ENCODE measurements at regions not wholly inside any gene's neighbourhood (a gene's known extent, or its start where the extent isn't known, plus 50 kb on each side); places are given as distances from the start of the nearest gene placed in this dataset.
"Not testable (repeated sequence)": the region's sequence is repeated elsewhere in the genome, so short reads cannot be mapped to it uniquely, and the experiment has no call there.

DNA sequence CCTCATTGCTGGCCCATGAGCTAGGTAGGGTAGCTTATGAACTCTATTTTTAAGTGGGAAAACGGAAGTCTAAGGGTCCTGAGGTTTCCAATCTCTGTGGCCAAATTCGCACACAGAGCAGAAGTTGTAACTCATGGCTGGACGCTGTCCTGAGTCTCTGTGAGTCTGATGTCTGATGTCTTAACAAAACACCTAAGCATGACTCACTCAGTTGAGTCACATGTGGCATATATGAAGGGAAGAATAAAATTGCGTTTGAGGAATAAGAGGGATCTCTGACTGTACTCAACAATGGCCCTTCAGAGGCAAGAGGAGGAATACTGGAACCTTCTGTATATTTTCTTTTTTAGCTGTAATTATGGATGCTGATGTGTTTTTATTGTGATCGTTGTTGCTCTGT is 569.7 kb downstream of the RIT2 start:
- DNase-seq (ENCODE audit: low read depth), result peak; percentile 67

DNA sequence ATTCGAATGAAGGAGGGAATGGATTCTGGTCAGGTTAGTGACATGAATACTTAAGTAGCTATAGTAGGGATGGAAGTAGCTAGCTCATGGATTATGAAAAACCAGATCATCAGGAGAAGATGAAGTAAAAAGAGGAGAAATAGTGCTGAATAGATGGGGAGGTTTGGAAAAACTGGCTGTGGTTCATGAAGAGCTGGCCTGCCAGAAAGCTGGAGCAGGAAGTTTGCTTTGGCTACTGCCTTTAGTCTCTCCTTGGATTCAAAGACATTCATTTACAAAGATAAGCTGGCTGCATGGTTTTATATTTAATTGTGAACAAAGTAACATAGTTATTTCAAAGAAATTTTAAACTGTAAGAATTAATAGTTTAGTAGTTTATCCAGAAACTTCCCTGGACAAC is 567.0 kb downstream of the RIT2 start:
- no peak for DNase-seq (ENCODE audit: low read depth)

DNA sequence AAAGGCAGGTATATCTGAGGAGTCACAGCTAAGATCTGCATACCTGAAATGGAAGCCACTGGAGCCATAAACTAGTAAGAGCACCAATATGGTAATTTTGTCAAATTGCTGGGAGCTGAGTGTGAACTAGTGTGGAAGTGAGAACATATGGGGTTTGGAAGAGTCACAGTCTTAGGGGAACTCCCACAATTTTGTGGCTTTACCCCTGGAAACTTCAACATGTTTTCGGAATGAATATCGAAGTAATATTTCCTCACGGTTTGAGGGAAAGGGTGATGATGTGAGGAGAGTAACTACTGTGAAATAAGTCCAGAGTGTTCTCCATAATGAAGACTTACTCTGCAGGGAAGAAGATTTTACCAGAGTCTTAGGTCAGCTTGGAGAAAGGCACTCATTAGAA is 565.9 kb downstream of the RIT2 start:
- DNase-seq (ENCODE audit: low read depth), result no peak

DNA sequence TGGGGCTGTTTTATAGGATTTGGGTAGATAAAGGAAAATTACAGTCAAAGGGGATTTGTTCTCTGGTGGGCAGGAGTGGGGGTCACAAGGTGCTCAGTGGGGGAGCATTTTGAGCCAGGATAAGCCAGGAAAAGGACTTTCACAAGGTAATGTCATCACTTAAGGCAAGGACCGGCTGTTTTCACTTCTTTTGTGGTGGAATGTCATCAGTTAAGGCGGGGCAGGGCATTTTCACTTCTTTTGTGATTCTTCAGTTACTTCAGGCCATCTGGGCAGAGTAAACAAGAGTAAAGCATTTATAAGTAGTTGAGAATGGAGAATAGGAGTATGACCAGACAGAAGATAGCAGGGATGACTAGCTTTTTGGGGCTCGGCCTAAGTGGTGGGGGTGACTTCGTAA is 562.9 kb downstream of the RIT2 start:
- DNase-seq (ENCODE audit: low read depth), result not testable (repeated sequence)

DNA sequence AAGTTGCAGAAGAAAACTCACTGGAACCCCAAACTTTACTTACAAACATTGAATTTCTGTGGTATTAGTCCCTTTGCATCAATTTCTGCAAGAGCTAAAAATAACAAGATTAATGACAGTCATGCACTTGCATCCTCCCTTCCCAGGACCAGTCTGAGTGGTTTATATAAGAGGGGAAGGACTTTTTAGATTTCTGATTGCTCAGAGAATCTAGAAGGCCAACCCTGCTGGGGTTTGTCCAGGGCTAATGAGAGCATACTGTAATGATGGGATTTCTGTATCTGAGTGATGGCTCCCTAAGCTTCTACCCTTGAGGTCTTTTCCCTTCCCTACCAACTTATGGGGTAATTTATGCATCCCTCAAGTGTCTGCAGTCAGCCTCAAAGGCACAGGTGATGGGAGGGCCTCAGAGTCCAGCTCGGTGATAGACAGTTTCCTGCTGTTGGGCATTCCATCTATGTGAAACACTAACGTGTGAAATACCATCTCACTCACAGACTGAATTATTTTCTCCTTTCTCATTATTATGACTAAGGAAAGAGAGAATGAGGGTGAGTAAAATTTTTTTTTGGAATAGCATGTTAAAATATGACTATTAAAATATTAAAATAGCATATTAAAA is 556.3 kb downstream of the RIT2 start:
- DNase-seq (ENCODE audit: low read depth), result peak; percentile 30

DNA sequence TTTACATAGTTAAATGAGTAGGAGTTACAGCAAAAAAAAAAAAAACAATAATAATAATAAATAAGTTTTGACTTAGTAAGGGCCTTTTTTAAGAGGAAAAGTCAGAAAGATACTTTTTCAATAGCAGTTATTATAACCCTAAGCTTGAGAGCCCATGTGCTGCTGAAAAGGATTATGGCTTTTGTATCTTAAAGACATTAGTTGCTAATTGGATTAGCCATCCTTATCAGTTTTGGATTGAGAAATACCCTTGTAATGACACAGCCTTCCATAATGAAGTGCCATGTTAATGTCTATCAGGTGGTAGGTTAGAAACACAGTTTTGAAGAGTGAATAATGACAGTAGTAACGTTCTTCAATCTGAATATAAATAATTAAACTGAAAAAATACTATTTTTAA is 554.0 kb downstream of the RIT2 start:
- no peak for DNase-seq (ENCODE audit: low read depth)

DNA sequence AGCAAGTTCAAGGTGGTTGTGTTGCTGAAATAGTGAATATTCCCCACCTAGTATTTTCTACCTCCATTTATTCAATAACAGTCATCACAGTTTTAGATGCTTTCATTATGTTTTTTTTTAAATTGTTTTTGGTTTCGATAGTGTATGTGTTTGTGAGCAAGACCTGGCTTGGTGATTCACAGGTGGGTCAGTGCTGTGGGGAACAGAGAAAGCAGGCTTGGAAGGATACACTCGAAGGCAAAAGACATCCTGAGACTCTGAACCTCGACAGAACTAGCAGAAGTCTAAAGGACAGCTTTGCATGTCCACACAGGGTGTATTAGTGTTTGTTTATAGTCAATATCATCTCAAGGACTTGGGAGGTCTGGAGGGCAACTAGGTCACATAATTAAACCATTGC is 551.5 kb downstream of the RIT2 start:
- no peak for DNase-seq (ENCODE audit: low read depth)

DNA sequence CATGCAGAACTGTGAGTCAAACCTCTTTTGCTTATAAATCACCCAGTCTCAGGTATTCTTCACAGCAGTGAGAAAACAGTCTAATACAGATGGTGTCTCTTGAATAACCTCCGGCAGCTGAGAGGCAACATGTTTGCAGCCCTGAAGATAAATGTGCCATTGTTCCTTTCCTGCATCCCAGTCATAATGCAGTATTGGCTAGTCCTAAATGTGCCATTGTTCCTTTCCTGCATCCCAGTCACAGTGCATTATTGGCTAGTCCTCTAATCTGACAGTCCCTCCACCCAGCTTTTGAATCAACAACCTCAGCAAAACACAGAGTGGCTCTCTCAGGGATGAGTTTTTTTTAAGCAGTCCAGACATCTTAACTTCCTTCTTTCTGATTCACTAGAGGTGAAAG is 550.7 kb downstream of the RIT2 start:
- DNase-seq (ENCODE audit: low read depth), result no peak

DNA sequence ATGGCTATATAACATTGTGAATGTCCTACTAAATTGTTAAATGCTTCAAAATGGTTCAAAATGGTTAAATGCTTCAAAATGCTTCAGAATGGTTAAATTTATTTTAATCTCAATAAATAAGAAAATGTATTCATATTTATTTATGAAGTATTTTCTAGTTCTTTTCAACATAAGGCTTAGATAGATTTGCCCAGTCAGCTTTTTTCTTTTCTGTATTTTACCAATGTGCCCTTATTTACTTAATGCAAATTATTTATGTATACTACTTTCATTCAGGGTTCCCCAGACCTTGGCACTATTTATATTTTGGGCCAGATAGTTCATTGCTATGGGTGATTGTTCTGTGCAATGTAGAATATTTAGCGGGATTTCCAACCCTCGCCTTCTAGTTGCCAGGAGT is 546.7 kb downstream of the RIT2 start:
- no peak for DNase-seq (ENCODE audit: low read depth)

DNA sequence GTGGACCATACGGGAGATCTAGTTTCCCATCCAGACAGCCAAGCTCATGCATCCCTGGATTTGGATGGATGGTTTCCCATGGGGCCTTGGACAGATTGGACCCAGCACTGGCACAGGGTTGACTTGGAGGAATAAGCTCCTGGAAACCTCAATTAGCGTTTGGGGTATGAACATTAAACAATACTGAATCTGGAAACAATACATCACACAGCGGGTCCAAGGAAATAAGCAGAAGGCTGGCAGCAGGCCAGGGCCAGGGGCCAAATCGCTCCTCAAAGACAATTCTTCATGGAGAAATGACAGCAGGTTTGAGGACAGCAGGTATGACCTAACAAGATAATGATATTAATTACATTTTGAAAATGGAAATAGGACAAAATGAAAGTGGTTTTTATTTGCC is 540.6 kb downstream of the RIT2 start:
- no peak for DNase-seq (ENCODE audit: low read depth)

DNA sequence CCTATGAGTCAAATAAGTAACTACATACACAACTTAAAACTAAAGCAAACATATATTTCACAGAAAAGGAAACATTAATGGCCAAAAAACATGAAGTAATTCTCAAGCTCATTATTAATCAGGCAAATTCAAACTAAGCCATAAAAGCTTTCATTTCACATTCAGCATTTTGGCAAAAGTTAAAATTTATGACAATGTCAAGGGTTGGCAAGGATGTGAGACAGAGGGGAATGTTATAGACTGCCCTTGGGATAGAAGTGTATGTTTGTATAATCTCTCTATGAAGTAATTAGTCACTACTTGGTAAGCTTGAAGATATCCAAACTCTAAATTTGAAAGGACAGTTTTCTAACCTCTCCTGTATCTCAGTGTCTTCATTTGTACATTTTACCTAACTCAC is 539.4 kb downstream of the RIT2 start:
- DNase-seq (ENCODE audit: low read depth), result no peak

DNA sequence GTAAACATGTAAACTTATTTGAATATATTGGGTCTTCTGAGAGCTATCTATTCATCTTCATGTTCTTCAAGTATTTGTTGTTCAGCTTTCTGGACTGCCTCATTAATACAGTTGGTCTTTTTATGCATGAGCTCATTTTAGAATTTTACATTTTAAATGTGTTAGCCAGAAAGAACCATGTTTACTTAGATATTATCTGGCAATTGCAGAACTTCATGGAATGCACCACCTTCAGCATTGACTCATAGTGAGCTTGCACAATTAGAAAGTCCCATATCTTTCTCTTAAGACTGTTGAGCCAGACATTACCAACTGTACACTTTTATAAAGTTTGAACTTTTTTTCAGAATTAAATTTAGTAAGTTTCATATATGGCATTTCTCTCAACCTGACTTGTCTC is 536.7 kb downstream of the RIT2 start:
- DNase-seq (ENCODE audit: low read depth), result peak; percentile 19

DNA sequence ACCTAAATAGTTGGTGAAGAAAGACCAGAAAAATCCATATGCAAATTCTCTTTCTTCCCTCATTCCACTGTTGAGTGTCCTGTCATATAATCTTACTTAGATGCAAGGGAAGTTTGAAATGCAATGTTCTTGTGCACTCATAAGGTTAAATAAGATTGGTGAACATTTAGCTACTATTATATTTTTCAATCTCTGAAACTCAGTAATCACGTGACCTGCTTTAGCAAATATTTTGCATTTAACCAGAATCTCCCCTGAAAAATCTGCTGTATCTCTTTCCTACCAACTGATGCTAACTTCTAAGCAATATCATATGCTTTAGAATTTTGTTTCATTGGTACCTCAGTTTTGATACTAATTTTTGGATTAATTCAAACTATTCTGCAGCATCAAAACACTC is 533.2 kb downstream of the RIT2 start:
- no peak for DNase-seq (ENCODE audit: low read depth)

DNA sequence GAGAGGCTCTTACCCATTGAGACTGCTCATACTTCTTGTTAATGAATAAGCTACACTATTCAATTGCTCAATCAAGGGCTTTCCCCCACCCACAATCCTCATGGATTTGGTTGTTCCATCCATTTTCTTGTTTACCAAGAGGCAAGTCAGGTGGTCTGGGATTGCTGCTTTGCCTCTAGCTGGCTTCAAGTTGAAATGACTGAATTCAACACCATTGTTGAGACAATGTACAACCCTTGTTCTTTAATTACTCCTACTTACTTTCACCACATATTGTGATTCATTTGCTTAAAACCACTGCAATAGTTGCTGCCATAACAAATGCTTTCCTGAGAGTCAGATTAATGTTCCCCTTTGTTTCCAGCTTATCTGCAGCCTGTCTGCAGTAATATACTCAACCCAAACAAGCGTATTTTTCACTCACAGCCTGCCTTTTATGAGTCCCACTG is 532.2 kb downstream of the RIT2 start:
- DNase-seq (ENCODE audit: low read depth), result no peak

DNA sequence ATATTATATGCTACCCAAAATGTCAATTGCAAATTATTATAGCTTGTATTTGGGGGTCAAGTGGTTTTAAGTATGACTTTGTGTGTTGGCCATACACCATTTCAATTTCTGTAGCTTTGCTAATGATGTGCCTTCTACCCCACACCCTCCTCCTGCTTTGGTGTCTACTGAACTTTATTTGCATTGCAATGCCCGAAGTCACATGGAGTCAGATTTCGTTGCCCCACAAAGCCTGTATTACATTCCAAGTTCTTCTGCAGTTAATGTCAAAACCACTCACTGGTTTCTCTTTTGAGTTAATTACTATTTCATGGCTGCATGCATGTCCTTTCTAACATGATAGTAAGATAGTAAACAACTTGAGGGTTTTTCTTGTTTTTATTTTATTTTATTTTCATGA is 528.9 kb downstream of the RIT2 start:
- DNase-seq (ENCODE audit: low read depth), result no peak

DNA sequence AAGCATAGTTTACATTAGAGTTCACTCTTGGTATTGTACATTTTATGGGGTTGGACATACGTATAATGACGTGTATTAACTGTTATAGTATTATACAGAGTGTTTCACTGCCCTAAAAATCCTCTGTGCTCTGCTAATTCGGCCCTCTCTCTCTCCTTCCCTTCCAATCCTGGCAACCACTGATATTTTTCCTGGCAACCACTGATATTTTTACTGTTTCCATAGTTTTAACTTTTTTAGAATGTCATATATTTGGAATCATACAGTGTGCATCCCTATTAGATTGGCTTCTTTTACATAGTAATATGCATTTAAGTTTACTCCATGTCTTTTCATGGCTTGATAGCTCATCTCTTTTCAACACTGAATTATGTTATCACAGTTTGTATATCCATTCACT is 526.7 kb downstream of the RIT2 start:
- DNase-seq (ENCODE audit: low read depth), result no peak

DNA sequence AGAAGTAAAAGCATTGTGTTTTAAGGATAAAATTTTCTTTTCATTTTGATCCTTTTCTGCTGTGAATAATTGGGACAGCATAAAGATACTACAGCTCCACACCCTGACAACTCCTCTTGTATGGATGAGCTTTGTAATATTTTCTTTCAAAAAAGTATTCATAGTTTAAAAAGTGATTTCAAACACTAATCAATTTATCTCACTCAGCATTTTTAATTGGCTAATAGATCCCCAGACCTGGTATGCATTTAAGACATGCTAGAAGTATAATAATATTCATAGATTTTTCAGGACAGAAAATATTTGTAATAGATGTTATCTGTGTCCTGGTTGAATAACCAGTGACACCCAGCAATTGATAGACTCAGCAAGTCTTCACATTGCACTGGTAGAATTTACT is 510.7 kb downstream of the RIT2 start:
- no peak for DNase-seq (ENCODE audit: low read depth)

DNA sequence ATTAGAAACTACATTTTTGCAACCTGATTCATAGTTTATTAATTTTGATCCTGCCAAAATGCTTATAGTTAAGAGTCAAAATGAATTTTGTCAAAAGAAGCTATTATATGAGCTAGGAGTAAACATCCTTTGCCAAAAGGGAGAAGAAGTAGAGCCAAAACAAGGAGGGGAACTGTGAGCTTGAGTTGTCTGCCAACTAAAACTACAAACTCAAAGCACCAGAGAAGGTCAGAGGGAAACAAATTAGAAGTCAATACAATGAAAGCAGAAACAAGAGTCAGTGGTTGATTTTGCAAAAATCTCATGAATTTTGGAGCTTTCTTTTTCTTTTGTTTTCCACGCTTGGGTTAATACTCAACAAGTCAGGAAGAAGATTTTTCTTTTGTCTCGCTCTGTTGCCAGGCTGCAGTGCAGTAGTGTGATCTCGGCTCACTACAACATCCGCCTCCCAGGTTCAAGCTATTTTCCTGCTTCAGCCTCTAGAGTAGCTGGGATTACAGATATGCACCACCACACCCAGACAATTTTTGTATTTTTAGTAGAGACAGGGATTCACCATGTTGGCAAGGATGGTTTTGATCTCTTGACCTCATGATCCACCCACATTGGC is 508.5 kb downstream of the RIT2 start:
- no peak for DNase-seq (ENCODE audit: low read depth)

DNA sequence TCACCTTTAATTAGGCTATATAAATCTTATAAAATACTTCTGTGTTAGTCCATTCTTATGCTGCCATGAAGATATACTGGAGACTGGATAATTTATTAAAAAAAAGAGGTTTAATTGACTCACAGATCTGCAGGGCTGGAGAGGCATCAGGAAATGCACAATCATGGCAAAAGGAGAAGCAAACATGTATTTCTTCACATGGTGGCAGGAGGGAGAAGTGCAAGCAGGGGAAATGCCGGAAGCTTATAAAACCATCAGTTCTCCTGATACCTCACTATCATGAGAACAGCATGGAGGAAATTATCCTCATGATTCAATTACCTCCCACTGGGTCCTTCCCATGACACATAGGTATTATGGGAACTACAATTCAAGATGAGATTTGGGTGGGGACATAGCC is 504.4 kb downstream of the RIT2 start:
- DNase-seq (ENCODE audit: low read depth), result no peak

DNA sequence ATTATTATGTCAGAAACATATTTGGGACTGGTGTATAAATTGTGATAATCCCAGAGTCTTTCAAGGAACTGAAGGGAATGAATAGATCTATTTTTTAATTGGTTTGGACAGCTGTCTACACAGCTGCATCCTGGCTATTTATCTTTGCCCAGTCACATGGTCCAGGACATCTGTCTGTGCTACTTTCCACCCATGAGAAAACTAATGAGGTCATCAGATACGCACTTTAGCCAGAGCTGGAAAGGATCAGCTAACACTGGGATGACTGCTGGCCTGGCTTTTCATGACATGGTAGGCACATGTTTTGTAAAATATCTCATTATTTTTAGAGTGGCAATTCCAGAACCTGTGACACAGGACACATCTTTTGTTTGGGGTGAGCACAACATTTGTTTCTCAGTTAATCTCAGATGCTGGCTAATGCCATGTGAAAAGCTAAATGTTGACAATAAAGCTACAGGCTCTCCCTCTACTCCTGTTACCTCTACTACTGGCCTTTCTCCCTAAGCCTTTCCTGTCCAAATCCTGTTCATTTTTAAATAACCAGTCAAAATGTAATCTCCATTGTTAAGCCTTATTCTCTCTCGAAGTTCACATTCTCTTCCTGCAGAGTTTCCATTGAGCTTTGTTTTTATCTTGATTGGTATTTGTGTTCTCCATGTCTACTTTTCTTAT is 500.7 kb downstream of the RIT2 start:
- DNase-seq (ENCODE audit: low read depth), result no peak

DNA sequence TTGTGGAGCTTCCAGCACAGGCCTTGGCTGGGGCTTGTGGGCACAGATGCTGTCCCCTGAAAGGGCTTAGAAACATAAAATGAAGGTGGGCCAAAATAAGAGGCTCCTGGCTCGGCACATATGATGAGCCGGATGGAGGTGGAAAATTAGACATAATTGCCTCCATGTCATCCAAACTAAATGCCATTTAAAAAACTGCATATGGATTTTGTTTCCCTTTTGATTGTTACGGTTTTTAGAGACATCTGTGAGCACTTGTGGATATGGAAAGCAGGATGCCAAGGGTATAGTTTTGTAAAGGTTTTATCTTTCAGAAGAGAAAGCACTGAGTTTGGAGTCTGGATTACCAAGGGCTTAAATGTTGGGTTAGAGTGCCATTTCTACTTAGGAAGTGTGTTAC is 498.3 kb downstream of the RIT2 start:
- DNase-seq (ENCODE audit: low read depth), result no peak

DNA sequence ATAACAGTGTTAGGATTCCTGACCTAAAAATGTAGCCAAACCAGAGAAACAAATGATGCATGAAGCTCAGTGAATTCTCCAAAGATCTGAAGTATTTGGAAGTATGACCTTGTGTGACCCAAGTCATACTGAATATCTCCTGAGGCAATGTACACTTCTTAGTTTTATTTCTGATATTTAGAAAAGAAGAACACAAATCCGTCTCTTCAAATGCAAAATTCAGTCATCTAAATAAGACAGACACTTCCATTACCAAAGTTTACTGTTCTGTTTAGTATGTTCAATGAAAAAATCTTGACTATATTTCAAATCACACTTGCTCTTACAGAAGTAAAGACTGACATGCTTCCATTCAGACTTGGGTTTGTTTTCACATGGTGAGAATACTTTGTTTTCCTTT is 495.7 kb downstream of the RIT2 start:
- no peak for DNase-seq (ENCODE audit: low read depth)

DNA sequence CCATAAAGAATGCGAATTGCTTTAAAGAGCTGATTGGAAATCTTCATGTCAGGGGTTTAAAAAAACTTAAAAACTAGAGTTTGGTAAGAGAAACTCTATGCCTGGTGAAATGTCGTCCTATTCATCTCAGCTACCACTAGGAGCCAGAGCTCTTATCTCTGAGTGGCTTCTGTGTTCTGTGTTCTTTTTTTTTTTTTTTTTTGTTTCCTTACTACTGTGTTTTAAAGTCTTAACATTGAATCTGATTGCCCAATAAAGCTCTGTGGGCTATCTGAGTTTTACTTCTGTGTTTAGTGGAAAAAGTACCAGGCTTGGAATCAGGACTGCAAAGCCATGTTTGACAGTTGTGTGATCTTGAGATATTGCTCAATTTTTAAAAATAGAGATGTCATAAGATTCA is 494.8 kb downstream of the RIT2 start:
- no peak for DNase-seq (ENCODE audit: low read depth)

DNA sequence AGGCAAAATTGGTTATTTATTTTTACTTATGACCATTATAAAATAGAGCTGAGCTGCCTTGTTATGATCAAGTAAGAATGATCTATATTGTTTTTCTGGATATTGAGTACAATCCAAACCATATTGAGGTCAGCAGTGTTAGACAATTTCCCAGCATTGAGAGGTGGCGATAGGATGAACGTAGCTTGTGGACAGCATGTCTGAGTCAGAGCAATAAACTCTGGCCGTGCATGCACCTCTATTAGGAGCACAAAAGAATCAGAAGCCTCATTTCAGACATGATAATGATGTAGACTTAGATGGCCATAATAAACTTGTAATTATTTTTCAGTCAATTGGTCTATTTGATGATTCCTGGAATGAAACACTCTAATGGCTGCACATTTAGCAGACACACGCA is 491.6 kb downstream of the RIT2 start:
- no peak for DNase-seq (ENCODE audit: low read depth)

Measured in HS-5 (cell line).